A673 (cell line): ENCODE measurements at regions not wholly inside any gene's neighbourhood (a gene's known extent, or its start where the extent isn't known, plus 50 kb on each side); places are given as distances from the start of the nearest gene placed in this dataset.

ENCODE experiments used
- CTCF ChIP-seq: fragments of 300-800, 200-600 bp; sonication (generic); conservative IDR thresholded peaks from 2 replicates; pipeline ENCODE4 v1.5.1; 2017; ENCODE audit warnings: low read depth, mild to moderate bottlenecking, antibody characterized with exemption, low read length, moderate library complexity, mixed read lengths
- EZH2 ChIP-seq: fragments of 200-600 bp; sonication (generic); IDR thresholded peaks from 2 replicates; pipeline ENCODE4 v1.6.1; 2017; ENCODE audit warnings: borderline replicate concordance, low read depth, mild to moderate bottlenecking, mixed read lengths, antibody characterized with exemption, low read length; ENCODE audit not compliant: poor library complexity, severe bottlenecking

- TF ChIP-seq EZH2 = no peak
- TF ChIP-seq CTCF = no peak
Measured at GRCh38 chrX:20519826-20520225, 253.1 kb upstream of the RPS6KA3 start.
